HepG2 (cell line): ENCODE measurements at regions not wholly inside any gene's neighbourhood (a gene's known extent, or its start where the extent isn't known, plus 50 kb on each side); places are given as distances from the start of the nearest gene placed in this dataset.

ENCODE experiments used
- JUND ChIP-seq: sonication (generic); formaldehyde crosslinking; IDR thresholded peaks from 2 replicates; pipeline ENCODE4 v1.8.0; 2022; ENCODE audit warnings: mild to moderate bottlenecking, missing genetic modification reagents
- KDM5B ChIP-seq: sonication (generic); formaldehyde crosslinking; IDR thresholded peaks from 2 replicates; pipeline ENCODE4 v1.4.0; 2020; ENCODE audit warnings: missing genetic modification reagents, mild to moderate bottlenecking, borderline replicate concordance
- MAFK ChIP-seq, 2 experiments: IDR thresholded peaks in 1 of 2; conservative IDR thresholded peaks in 1 of 2; 2 replicates each; pipeline ENCODE4 v1.6.1; 2011; ENCODE audit warnings: improper control_type of control experiment in 2 of 2, low read length in 2 of 2
- NCOR1 ChIP-seq: fragments of 200-600 bp; sonication (generic); IDR thresholded peaks from 2 replicates; pipeline ENCODE4 v1.7.0; 2017; ENCODE audit warnings: antibody characterized with exemption, low read length, borderline replicate concordance
- POLR2AphosphoS5 ChIP-seq: IDR thresholded peaks from 2 replicates; pipeline ENCODE4 v1.6.1; 2012; ENCODE audit warnings: low read depth, low read length
- SETDB1 ChIP-seq: sonication (generic); formaldehyde crosslinking; IDR thresholded peaks from 2 replicates; pipeline ENCODE4 v1.5.1; 2020; ENCODE audit warnings: missing genetic modification reagents, mild to moderate bottlenecking, borderline replicate concordance
- ZNF274 ChIP-seq: sonication (generic); formaldehyde crosslinking; IDR thresholded peaks from 2 replicates; pipeline ENCODE4 v1.5.1; 2020; ENCODE audit warnings: mild to moderate bottlenecking, missing genetic modification reagents
- TF ChIP-seq, protein P1 (sequence below): sonication (generic); formaldehyde crosslinking; conservative IDR thresholded peaks from 2 replicates; pipeline ENCODE4 v1.8.0; 2022; ENCODE audit warnings: mild to moderate bottlenecking, moderate library complexity, missing genetic modification reagents

- TF ChIP-seq, protein P1, sequence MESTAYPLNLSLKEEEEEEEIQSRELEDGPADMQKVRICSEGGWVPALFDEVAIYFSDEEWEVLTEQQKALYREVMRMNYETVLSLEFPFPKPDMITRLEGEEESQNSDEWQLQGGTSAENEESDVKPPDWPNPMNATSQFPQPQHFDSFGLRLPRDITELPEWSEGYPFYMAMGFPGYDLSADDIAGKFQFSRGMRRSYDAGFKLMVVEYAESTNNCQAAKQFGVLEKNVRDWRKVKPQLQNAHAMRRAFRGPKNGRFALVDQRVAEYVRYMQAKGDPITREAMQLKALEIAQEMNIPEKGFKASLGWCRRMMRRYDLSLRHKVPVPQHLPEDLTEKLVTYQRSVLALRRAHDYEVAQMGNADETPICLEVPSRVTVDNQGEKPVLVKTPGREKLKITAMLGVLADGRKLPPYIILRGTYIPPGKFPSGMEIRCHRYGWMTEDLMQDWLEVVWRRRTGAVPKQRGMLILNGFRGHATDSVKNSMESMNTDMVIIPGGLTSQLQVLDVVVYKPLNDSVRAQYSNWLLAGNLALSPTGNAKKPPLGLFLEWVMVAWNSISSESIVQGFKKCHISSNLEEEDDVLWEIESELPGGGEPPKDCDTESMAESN (CRISPR knock-in tag): no peak
- TF ChIP-seq KDM5B (no peak), SETDB1 (CRISPR knock-in tag) (no peak), MAFK (conservative IDR thresholded peaks at IDR 0.05 in 1 of 2, IDR thresholded peaks at IDR 0.05 in 1 of 2; ENCODE audit: low read length in 2 of 2) (no peak), ZNF274 (no peak), JUND (CRISPR knock-in tag) (no peak), NCOR1 (no peak), POLR2AphosphoS5 (no peak)
Observed at GRCh38 chr4:173652283-173652931, 122.4 kb upstream of the HAND2 start.
